ENCODE measurements at regions not wholly inside any gene's neighbourhood (a gene's known extent, or its start where the extent isn't known, plus 50 kb on each side); places are given as distances from the start of the nearest gene placed in this dataset.

DNA sequence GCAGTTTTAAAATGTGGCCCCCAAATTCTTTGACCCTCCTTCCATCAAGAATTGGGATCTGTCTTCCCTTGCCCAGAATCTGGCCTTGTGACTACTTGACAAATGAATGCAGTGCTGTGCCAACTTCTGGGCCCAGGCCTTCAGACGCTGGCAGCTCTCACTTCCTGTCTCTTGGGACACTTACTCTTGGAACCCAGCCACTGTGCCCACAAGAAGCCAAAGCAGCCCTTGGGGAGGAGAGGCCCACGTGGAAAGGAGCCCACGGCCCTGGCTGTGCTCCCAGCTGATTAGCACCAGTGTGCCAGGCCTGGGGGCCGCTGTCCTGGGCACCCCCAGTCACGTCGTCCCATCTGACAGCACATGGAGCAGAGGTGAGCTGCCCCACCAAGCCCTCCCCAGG is 56.6 kb downstream of the RPL37A start:
- TF ChIP-seq CTCF (IDR thresholded peaks at IDR 0.05) (no peak), POLR2AphosphoS5 (IDR thresholded peaks at IDR 0.05) (no peak)

All from suprapubic skin (tissue), 3 donors.